Lower leg skin (tissue), 4 donors: ENCODE measurements at regions not wholly inside any gene's neighbourhood (a gene's known extent, or its start where the extent isn't known, plus 50 kb on each side); places are given as distances from the start of the nearest gene placed in this dataset.
A peak's percentile ranks its signal among the peaks of the same experiment; 100 is the strongest.

ENCODE experiments used
- DNase-seq, 2 donors: peaks; one replicate each; pipeline ENCODE4 v3.0.0-alpha.2; 2019; ENCODE audit warnings: low spot score in 2 of 2
- H3K4me3 ChIP-seq: fragments of 200-600 bp; sonication (generic); 2 replicates; pipeline ENCODE4 v1.5.1; 2017; ENCODE audit warnings: mild to moderate bottlenecking, low read depth; ENCODE audit not compliant: poor library complexity, severe bottlenecking
- CTCF ChIP-seq, 3 donors: fragments of 450-650 bp; IDR thresholded peaks; one replicate each; pipeline ENCODE4 v1.5.1; 2016; ENCODE audit warnings: antibody characterized with exemption in 3 of 3, mild to moderate bottlenecking in 3 of 3, moderate library complexity in 2 of 3
- POLR2A ChIP-seq, 2 donors: fragments of 450-650 bp; IDR thresholded peaks; one replicate each; pipeline ENCODE4 v1.6.1; 2016 to 2017; ENCODE audit warnings: antibody characterized with exemption in 2 of 2, mild to moderate bottlenecking in 1 of 2, moderate library complexity in 1 of 2
- WGBS, 2 donors: methylation state at CpG; one replicate each; pipeline ENCODE4 v1.1.5; 2018; 5-methylcytosine and 5-hydroxymethylcytosine counted together
- intact Hi-C: fragments of 100-400 bp; cut with DNase I; formaldehyde crosslinking; loops from one replicate; pipeline ENCODE4 v1.15.0; 2023; ENCODE audit warnings: low total_unique reads

GRCh38 chr3:177750436-177750835 is 553.2 kb upstream of the TBL1XR1 start:
- 98 to 100% methylated on average over 1 of the region's 1 CpG for WGBS, 2 donors
- no peak for TF ChIP-seq CTCF (IDR thresholded peaks at IDR 0.05)
- no peak for TF ChIP-seq POLR2A (IDR thresholded peaks at IDR 0.05)
- H3K4me3 ChIP-seq = no peak overlapping the region
- intact Hi-C loops = no loop called here
- DNase-seq = no peak

GRCh38 chr3:177751770-177752169 is 554.5 kb upstream of the TBL1XR1 start:
- no peak overlapping the region for H3K4me3 ChIP-seq
- TF ChIP-seq CTCF (IDR thresholded peaks at IDR 0.05) = no peak
- TF ChIP-seq POLR2A (IDR thresholded peaks at IDR 0.05) = no peak
- no peak for DNase-seq
- intact Hi-C loops = no loop called here
- WGBS, 2 donors = 71 to 75% methylated on average over 4 of the region's 4 CpGs

DNA sequence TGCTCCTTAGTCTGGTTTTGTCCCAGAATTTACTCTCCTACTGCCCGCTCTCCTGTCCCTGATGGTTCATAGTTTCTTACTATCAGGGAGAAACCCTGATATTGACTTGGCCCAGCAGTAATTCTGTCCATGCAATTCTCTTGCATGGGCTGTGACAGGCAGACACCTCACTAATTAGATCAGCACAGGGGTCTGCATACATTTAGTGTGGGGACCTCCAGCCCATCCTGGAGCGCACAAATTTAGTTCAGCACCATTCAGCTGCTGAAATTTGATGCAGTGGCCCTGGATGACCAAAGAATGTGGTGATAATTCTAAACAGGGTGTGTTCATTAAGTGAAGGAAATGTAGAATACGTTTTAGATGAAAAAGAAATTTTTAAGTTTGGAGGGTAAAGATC is 555.5 kb upstream of the TBL1XR1 start:
- no peak for DNase-seq
- WGBS, 2 donors = 93 to 97% methylated on average over 3 of the region's 3 CpGs
- TF ChIP-seq CTCF (IDR thresholded peaks at IDR 0.05) (no peak), POLR2A (IDR thresholded peaks at IDR 0.05) (no peak)
- intact Hi-C loops = no loop called here
- H3K4me3 ChIP-seq = no peak overlapping the region

DNA sequence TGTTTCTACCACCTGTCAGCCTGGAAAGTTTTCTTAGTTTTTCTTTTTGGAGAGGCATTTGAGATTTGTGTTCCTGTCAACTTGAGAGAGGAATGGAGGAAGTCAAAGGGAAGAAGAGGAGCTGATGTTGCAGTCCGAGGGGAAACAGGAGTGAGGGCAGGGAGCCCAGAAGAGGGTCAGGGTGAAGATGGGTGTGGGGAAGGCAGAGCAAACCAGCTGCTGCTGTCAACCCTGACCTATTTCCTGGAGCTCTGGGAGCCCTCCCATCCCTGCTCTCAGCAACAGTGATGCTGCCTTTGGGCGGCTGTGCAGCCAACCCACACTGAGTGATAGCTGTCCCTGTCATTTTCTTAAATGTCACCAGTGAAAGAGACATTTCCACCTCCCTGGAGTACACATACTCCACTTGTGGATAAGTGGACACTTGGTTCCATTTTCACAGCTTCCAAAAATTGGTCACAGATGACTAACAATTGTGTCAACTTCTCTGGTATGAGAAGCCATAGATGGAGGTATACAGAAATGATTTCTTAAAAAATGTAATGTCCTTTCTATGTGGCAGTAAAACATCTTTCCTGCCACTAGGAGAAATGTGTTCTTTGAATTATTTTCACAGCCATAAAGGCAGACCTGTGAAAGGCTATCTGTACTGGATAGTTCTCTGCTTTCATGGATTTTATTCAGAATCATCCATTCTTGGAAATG is 556.3 kb upstream of the TBL1XR1 start:
- no peak overlapping the region for H3K4me3 ChIP-seq
- WGBS, 2 donors = 45 to 47% methylated on average over 2 of the region's 2 CpGs
- TF ChIP-seq CTCF (IDR thresholded peaks at IDR 0.05) = no peak
- no peak for TF ChIP-seq POLR2A (IDR thresholded peaks at IDR 0.05)
- peak in 1 of 2 donors; percentile 25 for DNase-seq
- intact Hi-C loops = no loop called here

GRCh38 chr3:177754508-177754921 is 557.2 kb upstream of the TBL1XR1 start:
- WGBS, 2 donors = 84 to 87% methylated on average over 4 of the region's 4 CpGs
- no peak overlapping the region for H3K4me3 ChIP-seq
- intact Hi-C loops = no loop called here
- DNase-seq = no peak
- no peak for TF ChIP-seq CTCF (IDR thresholded peaks at IDR 0.05)
- TF ChIP-seq POLR2A (IDR thresholded peaks at IDR 0.05) = no peak

GRCh38 chr3:177758126-177758525 is 560.8 kb upstream of the TBL1XR1 start:
- TF ChIP-seq CTCF (IDR thresholded peaks at IDR 0.05) (no peak), POLR2A (IDR thresholded peaks at IDR 0.05) (no peak)
- DNase-seq = no peak
- intact Hi-C loops = no loop called here
- H3K4me3 ChIP-seq = no peak overlapping the region
- 34 to 41% methylated on average over 1 of the region's 1 CpG for WGBS, 2 donors
